Fibroblast of lung (primary cell): ENCODE measurements at regions not wholly inside any gene's neighbourhood (a gene's known extent, or its start where the extent isn't known, plus 50 kb on each side); places are given as distances from the start of the nearest gene placed in this dataset.

Source experiments
- DNase-seq, 2 donors: peaks; one replicate each; pipeline versions ENCODE4 v3.0.0 to v3.0.0-alpha.2; 2010; ENCODE audit warnings: low read depth in 2 of 2
- H2AFZ ChIP-seq: 2 replicates; pipeline ENCODE4 v1.5.1; 2012; ENCODE audit warnings: low read length, control low read depth, inconsistent platforms
- H3K27ac ChIP-seq: 2 replicates; pipeline ENCODE4 v1.5.1; 2011; ENCODE audit warnings: low read length, control low read depth; ENCODE audit not compliant: insufficient read depth
- H3K27me3 ChIP-seq: 2 replicates; pipeline ENCODE4 v1.5.1; 2011; ENCODE audit warnings: mild to moderate bottlenecking, low read length; ENCODE audit not compliant: control insufficient read depth, insufficient read depth
- H3K36me3 ChIP-seq: 2 replicates; pipeline ENCODE4 v1.5.1; 2011; ENCODE audit warnings: low read length; ENCODE audit not compliant: control insufficient read depth, insufficient read depth
- H3K4me1 ChIP-seq: 2 replicates; pipeline ENCODE4 v1.5.1; 2011; ENCODE audit warnings: low read length; ENCODE audit not compliant: control insufficient read depth, insufficient read depth; ENCODE audit errors: extremely low read depth
- H3K4me2 ChIP-seq: 2 replicates; pipeline ENCODE4 v1.5.1; 2011; ENCODE audit warnings: low read length, control low read depth; ENCODE audit not compliant: insufficient read depth; ENCODE audit errors: extremely low read depth
- H3K4me3 ChIP-seq, 4 experiments: fragments of 200-600 bp in 1 of 4; sonication (generic) in 1 of 4; replicated peaks in 1 of 4; 2 replicates each; pipeline ENCODE4 v1.5.1; 2011 to 2016; ENCODE audit warnings: low read length in 4 of 4, low read depth in 3 of 4, mild to moderate bottlenecking in 3 of 4, control low read depth in 2 of 4, inconsistent platforms in 1 of 4, mixed read lengths in 1 of 4; ENCODE audit not compliant: insufficient read depth in 1 of 4; ENCODE audit errors: control extremely low read depth in 1 of 4
- H3K79me2 ChIP-seq: 2 replicates; pipeline ENCODE4 v1.5.1; 2012; ENCODE audit warnings: mild to moderate bottlenecking, low read length, inconsistent platforms; ENCODE audit not compliant: control insufficient read depth, insufficient read depth
- H3K9ac ChIP-seq: 2 replicates; pipeline ENCODE4 v1.5.1; 2011; ENCODE audit warnings: mild to moderate bottlenecking, low read length, control low read depth; ENCODE audit not compliant: insufficient read depth
- H3K9me3 ChIP-seq: 2 replicates; pipeline ENCODE4 v1.5.1; 2012; ENCODE audit warnings: low read depth, low read length; ENCODE audit not compliant: control insufficient read depth, insufficient read depth
- H4K20me1 ChIP-seq: 2 replicates; pipeline ENCODE4 v1.5.1; 2011; ENCODE audit warnings: low read length; ENCODE audit not compliant: control insufficient read depth, insufficient read depth; ENCODE audit errors: extremely low read depth
- EZH2 ChIP-seq: IDR thresholded peaks from 2 replicates; pipeline ENCODE4 v1.5.1; 2012; ENCODE audit warnings: low read length, control low read depth, mild to moderate bottlenecking; ENCODE audit errors: missing control alignments
- TF ChIP-seq, protein P1 (sequence below), 2 donors: IDR thresholded peaks in 1 of 2; conservative IDR thresholded peaks in 1 of 2; 1 replicate in 1 of 2; 2 replicates in 1 of 2; pipeline ENCODE4 v1.5.1; 2011 to 2012; ENCODE audit warnings: low read length in 2 of 2, control low read depth in 1 of 2, inconsistent platforms in 1 of 2, low read depth in 1 of 2, mild to moderate bottlenecking in 1 of 2

DNA sequence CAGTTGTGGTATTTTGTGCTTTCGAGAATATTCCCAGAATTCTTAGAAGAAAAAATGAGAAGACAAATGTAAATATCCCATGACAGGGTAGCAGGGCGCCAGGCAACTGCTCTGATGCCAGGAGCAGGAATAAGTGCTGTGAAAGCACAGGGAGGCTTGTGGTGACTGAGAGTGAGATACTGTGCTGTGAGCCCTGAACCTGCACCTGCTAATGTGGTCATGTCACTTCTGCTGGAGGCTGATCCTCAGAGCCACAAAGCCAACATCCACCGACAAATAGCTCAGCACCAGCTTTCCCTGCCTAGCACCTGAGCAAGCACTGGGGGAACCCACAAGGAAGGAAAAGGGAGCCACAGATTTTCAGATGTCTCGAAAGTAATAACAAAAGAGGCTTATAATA lies 368.6 kb upstream of the CDH4 start:
- Histone ChIP-seq H3K4me2 (no peak overlapping the region), H4K20me1 (no peaks in the 10 kb centered on the region), H3K4me3 (no peak overlapping the region), H3K27ac (no peak overlapping the region), H2AFZ (no peak overlapping the region), H3K36me3 (no peaks in the 10 kb centered on the region), H3K9ac (no peak overlapping the region), H3K4me1 (no peaks in the 10 kb centered on the region), H3K27me3 (no peaks in the 10 kb centered on the region), H3K9me3 (no peaks in the 10 kb centered on the region), H3K79me2 (no peaks in the 10 kb centered on the region)
- TF ChIP-seq, protein P1, sequence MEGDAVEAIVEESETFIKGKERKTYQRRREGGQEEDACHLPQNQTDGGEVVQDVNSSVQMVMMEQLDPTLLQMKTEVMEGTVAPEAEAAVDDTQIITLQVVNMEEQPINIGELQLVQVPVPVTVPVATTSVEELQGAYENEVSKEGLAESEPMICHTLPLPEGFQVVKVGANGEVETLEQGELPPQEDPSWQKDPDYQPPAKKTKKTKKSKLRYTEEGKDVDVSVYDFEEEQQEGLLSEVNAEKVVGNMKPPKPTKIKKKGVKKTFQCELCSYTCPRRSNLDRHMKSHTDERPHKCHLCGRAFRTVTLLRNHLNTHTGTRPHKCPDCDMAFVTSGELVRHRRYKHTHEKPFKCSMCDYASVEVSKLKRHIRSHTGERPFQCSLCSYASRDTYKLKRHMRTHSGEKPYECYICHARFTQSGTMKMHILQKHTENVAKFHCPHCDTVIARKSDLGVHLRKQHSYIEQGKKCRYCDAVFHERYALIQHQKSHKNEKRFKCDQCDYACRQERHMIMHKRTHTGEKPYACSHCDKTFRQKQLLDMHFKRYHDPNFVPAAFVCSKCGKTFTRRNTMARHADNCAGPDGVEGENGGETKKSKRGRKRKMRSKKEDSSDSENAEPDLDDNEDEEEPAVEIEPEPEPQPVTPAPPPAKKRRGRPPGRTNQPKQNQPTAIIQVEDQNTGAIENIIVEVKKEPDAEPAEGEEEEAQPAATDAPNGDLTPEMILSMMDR (conservative IDR thresholded peaks at IDR 0.05 in 1 of 2, IDR thresholded peaks at IDR 0.05 in 1 of 2; ENCODE audit: low read depth in 1 of 2, low read length in 2 of 2) = no peak
- no peak for TF ChIP-seq EZH2
- no peak for DNase-seq

DNA sequence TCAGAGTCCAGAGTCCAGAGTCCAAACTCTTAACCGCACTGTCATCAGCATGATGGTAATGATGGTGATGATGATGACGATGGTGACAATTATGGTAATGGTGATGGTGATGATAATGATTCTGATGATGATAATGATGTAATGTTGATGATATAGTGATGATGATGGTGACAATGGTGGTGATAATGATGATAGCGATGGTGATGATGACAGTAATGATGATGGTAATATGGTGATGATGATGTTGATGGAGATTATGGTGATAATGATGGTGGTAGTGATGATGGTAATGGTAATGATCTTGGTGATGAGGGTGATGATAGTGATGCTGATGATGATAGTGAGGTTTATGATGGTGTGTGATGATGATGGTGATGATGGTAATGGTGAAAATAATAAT lies 367.8 kb upstream of the CDH4 start:
- no peaks in the 10 kb centered on the region for H3K4me1 ChIP-seq
- TF ChIP-seq, protein P1 (conservative IDR thresholded peaks at IDR 0.05 in 1 of 2, IDR thresholded peaks at IDR 0.05 in 1 of 2; ENCODE audit: low read depth in 1 of 2, low read length in 2 of 2) = no peak
- no peak for TF ChIP-seq EZH2
- no peaks in the 10 kb centered on the region for H3K79me2 ChIP-seq
- DNase-seq = no peak
- H4K20me1 ChIP-seq = no peaks in the 10 kb centered on the region
- H3K9me3 ChIP-seq = no peaks in the 10 kb centered on the region
- H3K4me2 ChIP-seq = no peak overlapping the region
- H3K36me3 ChIP-seq = no peaks in the 10 kb centered on the region
- H3K4me3 ChIP-seq = no peak overlapping the region
- no peak overlapping the region for H3K27ac ChIP-seq
- H3K27me3 ChIP-seq = no peaks in the 10 kb centered on the region
- no peak overlapping the region for H3K9ac ChIP-seq
- no peak overlapping the region for H2AFZ ChIP-seq

DNA sequence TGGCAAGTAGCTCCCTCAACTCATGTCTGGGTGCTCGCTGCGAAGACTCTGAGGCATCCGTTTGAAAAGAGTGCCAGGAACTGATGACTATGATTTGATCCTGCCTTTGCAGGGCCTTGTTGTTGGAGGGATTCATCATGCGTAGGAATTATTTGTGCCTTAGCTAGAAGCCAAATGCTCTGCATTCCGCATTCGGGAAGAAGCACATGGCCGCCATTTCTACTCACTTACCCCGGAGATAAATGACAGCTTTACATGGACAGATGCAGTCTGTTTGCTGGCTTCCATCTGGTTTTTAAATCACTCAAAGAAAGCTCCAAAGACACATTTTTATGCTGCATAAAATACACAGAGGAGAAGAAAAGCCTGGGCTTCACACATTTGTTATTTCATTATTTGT lies 363.3 kb upstream of the CDH4 start:
- no peaks in the 10 kb centered on the region for H3K36me3 ChIP-seq
- TF ChIP-seq, protein P1 (conservative IDR thresholded peaks at IDR 0.05 in 1 of 2, IDR thresholded peaks at IDR 0.05 in 1 of 2; ENCODE audit: low read depth in 1 of 2, low read length in 2 of 2) = no peak
- TF ChIP-seq EZH2 = no peak
- H3K4me2 ChIP-seq = no peak overlapping the region
- H3K4me3 ChIP-seq = no peak overlapping the region
- no peak for DNase-seq
- no peaks in the 10 kb centered on the region for H3K4me1 ChIP-seq
- no peaks in the 10 kb centered on the region for H3K79me2 ChIP-seq
- no peaks in the 10 kb centered on the region for H4K20me1 ChIP-seq
- H2AFZ ChIP-seq = no peak overlapping the region
- no peak overlapping the region for H3K9ac ChIP-seq
- H3K9me3 ChIP-seq = no peaks in the 10 kb centered on the region
- H3K27me3 ChIP-seq = no peaks in the 10 kb centered on the region
- no peak overlapping the region for H3K27ac ChIP-seq
